Neural cell (in vitro differentiated cells): ENCODE measurements at regions not wholly inside any gene's neighbourhood (a gene's known extent, or its start where the extent isn't known, plus 50 kb on each side); places are given as distances from the start of the nearest gene placed in this dataset.

Experiments
- H2AFZ ChIP-seq: fragments of 200-600, 300-800 bp; sonication (generic), shearing (Covaris generic); 2 replicates; pipeline ENCODE4 v1.6.0; 2014; ENCODE audit warnings: low read depth, mild to moderate bottlenecking, antibody characterized with exemption, low read length, moderate library complexity
- H3F3A ChIP-seq: fragments of 200-600 bp; shearing (Covaris generic); 2 replicates; pipeline ENCODE4 v1.6.1; 2016; ENCODE audit warnings: mild to moderate bottlenecking, moderate library complexity, mixed read lengths, antibody characterized with exemption, low read length; ENCODE audit not compliant: insufficient read depth, poor library complexity, severe bottlenecking
- H3K27ac ChIP-seq: fragments of 200-600, 300-800 bp; sonication (generic), shearing (Covaris generic); 2 replicates; pipeline ENCODE4 v1.5.1; 2014; ENCODE audit warnings: mild to moderate bottlenecking, low read length, moderate library complexity
- H3K27me3 ChIP-seq: fragments of 300-800, 200-600 bp; sonication (generic), shearing (Covaris generic); 2 replicates; pipeline ENCODE4 v1.6.0; 2014; ENCODE audit warnings: mild to moderate bottlenecking, low read depth, low read length, moderate library complexity; ENCODE audit not compliant: insufficient read depth
- H3K36me3 ChIP-seq: fragments of 300-800, 200-600 bp; sonication (generic), shearing (Covaris generic); 2 replicates; pipeline ENCODE4 v1.5.1; 2014; ENCODE audit warnings: mild to moderate bottlenecking, antibody characterized with exemption, low read length, moderate library complexity; ENCODE audit not compliant: insufficient read depth
- H3K4me2 ChIP-seq: fragments of 300-800, 200-600 bp; sonication (generic), shearing (Covaris generic); 2 replicates; pipeline ENCODE4 v1.6.0; 2014; ENCODE audit warnings: mild to moderate bottlenecking, low read length
- H3K4me3 ChIP-seq: fragments of 300-800, 200-600 bp; sonication (generic), shearing (Covaris generic); 2 replicates; pipeline ENCODE4 v1.5.1; 2014; ENCODE audit warnings: mild to moderate bottlenecking, low read length, moderate library complexity
- H3K79me2 ChIP-seq: fragments of 200-600 bp; shearing (Covaris generic); replicated peaks from 2 replicates; pipeline ENCODE4 v1.6.0; 2014; ENCODE audit warnings: mild to moderate bottlenecking, low read length, moderate library complexity; ENCODE audit not compliant: insufficient read depth
- H3K9ac ChIP-seq: fragments of 300-800, 200-600 bp; sonication (generic), shearing (Covaris generic); 2 replicates; pipeline ENCODE4 v1.6.1; 2016; ENCODE audit warnings: mild to moderate bottlenecking, low read length, mixed read lengths
- H3K9me2 ChIP-seq: fragments of 200-600 bp; shearing (Covaris generic); 2 replicates; pipeline ENCODE4 v1.6.1; 2016; ENCODE audit warnings: mild to moderate bottlenecking, low read length, mixed read lengths; ENCODE audit not compliant: insufficient read depth
- H3K9me3 ChIP-seq: fragments of 200-600, 300-800 bp; sonication (generic), shearing (Covaris generic); 2 replicates; pipeline ENCODE4 v1.6.1; 2016; ENCODE audit warnings: mild to moderate bottlenecking, mixed run types, low read length, moderate library complexity, mixed read lengths
- H4K20me1 ChIP-seq: fragments of 200-600 bp; shearing (Covaris generic); 2 replicates; pipeline ENCODE4 v1.6.1; 2016; ENCODE audit warnings: mild to moderate bottlenecking, mixed run types; ENCODE audit not compliant: insufficient read depth
- EP300 ChIP-seq: fragments of 450-650 bp; conservative IDR thresholded peaks from 2 replicates; pipeline ENCODE4 v1.6.1; 2014; ENCODE audit warnings: antibody characterized with exemption, mild to moderate bottlenecking, moderate library complexity; ENCODE audit not compliant: poor library complexity, severe bottlenecking
- EZH2 ChIP-seq: fragments of 200-600, 300-800 bp; shearing (Covaris generic), sonication (generic); IDR thresholded peaks from 2 replicates; pipeline ENCODE4 v1.6.1; 2014; ENCODE audit warnings: antibody characterized with exemption, low read length, borderline replicate concordance, mild to moderate bottlenecking; ENCODE audit not compliant: insufficient read depth, poor library complexity, severe bottlenecking
- MXI1 ChIP-seq: fragments of 450-650 bp; conservative IDR thresholded peaks from 2 replicates; pipeline ENCODE4 v1.6.1; 2014; ENCODE audit warnings: antibody characterized with exemption, mild to moderate bottlenecking; ENCODE audit not compliant: poor library complexity, severe bottlenecking
- POLR2AphosphoS5 ChIP-seq: IDR thresholded peaks from 2 replicates; pipeline ENCODE4 v1.6.1; 2012
- RAD21 ChIP-seq: fragments of 450-650 bp; conservative IDR thresholded peaks from 2 replicates; pipeline ENCODE4 v1.6.1; 2014; ENCODE audit warnings: antibody characterized with exemption, mild to moderate bottlenecking, moderate library complexity
- SMC3 ChIP-seq: fragments of 450-650 bp; conservative IDR thresholded peaks from 2 replicates; pipeline ENCODE4 v1.6.1; 2014; ENCODE audit warnings: antibody characterized with exemption, mild to moderate bottlenecking, moderate library complexity; ENCODE audit not compliant: poor library complexity
- TAF1 ChIP-seq: IDR thresholded peaks from 2 replicates; pipeline ENCODE4 v1.6.1; 2012; ENCODE audit warnings: low read depth
- TF ChIP-seq, protein P1 (sequence below): IDR thresholded peaks from 2 replicates; pipeline ENCODE4 v1.6.1; 2012; ENCODE audit warnings: borderline replicate concordance
- TF ChIP-seq, protein P2 (sequence below): fragments of 450-650 bp; IDR thresholded peaks from 2 replicates; pipeline ENCODE4 v1.5.1; 2014; ENCODE audit warnings: antibody characterized with exemption, mild to moderate bottlenecking, moderate library complexity; ENCODE audit not compliant: poor library complexity, severe bottlenecking

- Histone ChIP-seq H3K9me2 (no peaks in the 10 kb centered on the region), H2AFZ (no peak overlapping the region), H3K4me3 (no peak overlapping the region), H3K79me2 (no peaks in the 10 kb centered on the region), H4K20me1 (no peaks in the 10 kb centered on the region), H3K9me3 (peaks cover 4% of the 10 kb centered on the region), H3F3A (no peaks in the 10 kb centered on the region), H3K27me3 (no peaks in the 10 kb centered on the region), H3K27ac (no peak overlapping the region), H3K36me3 (no peaks in the 10 kb centered on the region), H3K4me2 (no peak overlapping the region), H3K9ac (no peak overlapping the region)
- no peak for TF ChIP-seq RAD21
- TF ChIP-seq, protein P1, sequence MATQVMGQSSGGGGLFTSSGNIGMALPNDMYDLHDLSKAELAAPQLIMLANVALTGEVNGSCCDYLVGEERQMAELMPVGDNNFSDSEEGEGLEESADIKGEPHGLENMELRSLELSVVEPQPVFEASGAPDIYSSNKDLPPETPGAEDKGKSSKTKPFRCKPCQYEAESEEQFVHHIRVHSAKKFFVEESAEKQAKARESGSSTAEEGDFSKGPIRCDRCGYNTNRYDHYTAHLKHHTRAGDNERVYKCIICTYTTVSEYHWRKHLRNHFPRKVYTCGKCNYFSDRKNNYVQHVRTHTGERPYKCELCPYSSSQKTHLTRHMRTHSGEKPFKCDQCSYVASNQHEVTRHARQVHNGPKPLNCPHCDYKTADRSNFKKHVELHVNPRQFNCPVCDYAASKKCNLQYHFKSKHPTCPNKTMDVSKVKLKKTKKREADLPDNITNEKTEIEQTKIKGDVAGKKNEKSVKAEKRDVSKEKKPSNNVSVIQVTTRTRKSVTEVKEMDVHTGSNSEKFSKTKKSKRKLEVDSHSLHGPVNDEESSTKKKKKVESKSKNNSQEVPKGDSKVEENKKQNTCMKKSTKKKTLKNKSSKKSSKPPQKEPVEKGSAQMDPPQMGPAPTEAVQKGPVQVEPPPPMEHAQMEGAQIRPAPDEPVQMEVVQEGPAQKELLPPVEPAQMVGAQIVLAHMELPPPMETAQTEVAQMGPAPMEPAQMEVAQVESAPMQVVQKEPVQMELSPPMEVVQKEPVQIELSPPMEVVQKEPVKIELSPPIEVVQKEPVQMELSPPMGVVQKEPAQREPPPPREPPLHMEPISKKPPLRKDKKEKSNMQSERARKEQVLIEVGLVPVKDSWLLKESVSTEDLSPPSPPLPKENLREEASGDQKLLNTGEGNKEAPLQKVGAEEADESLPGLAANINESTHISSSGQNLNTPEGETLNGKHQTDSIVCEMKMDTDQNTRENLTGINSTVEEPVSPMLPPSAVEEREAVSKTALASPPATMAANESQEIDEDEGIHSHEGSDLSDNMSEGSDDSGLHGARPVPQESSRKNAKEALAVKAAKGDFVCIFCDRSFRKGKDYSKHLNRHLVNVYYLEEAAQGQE = no peak
- no peak for TF ChIP-seq EP300
- no peak for TF ChIP-seq EZH2
- TF ChIP-seq SMC3 = no peak
- TF ChIP-seq, protein P2, sequence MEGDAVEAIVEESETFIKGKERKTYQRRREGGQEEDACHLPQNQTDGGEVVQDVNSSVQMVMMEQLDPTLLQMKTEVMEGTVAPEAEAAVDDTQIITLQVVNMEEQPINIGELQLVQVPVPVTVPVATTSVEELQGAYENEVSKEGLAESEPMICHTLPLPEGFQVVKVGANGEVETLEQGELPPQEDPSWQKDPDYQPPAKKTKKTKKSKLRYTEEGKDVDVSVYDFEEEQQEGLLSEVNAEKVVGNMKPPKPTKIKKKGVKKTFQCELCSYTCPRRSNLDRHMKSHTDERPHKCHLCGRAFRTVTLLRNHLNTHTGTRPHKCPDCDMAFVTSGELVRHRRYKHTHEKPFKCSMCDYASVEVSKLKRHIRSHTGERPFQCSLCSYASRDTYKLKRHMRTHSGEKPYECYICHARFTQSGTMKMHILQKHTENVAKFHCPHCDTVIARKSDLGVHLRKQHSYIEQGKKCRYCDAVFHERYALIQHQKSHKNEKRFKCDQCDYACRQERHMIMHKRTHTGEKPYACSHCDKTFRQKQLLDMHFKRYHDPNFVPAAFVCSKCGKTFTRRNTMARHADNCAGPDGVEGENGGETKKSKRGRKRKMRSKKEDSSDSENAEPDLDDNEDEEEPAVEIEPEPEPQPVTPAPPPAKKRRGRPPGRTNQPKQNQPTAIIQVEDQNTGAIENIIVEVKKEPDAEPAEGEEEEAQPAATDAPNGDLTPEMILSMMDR = no peak
- no peak for TF ChIP-seq MXI1
- no peak for TF ChIP-seq POLR2AphosphoS5
- TF ChIP-seq TAF1 = no peak
These were observed 94.3 kb upstream of the OLIG3 start for GRCh38 chr6:137588472-137588871.

- Histone ChIP-seq H3K4me2 (no peak overlapping the region), H3F3A (no peaks in the 10 kb centered on the region), H3K9me3 (peaks cover 4% of the 10 kb centered on the region), H3K27ac (no peak overlapping the region), H3K27me3 (no peaks in the 10 kb centered on the region), H3K9me2 (no peaks in the 10 kb centered on the region), H3K79me2 (no peaks in the 10 kb centered on the region), H3K9ac (no peak overlapping the region), H3K36me3 (no peaks in the 10 kb centered on the region), H3K4me3 (no peak overlapping the region), H2AFZ (no peak overlapping the region), H4K20me1 (no peaks in the 10 kb centered on the region)
- TF ChIP-seq, protein P2 = no peak
- no peak for TF ChIP-seq TAF1
- no peak for TF ChIP-seq EZH2
- no peak for TF ChIP-seq MXI1
- TF ChIP-seq EP300 = no peak
- TF ChIP-seq, protein P1 = no peak
- no peak for TF ChIP-seq RAD21
- TF ChIP-seq POLR2AphosphoS5 = no peak
- no peak for TF ChIP-seq SMC3
These were observed 95.1 kb upstream of the OLIG3 start for GRCh38 chr6:137589067-137589848.
